Prostate gland (tissue), 2 donors: ENCODE measurements at regions not wholly inside any gene's neighbourhood (a gene's known extent, or its start where the extent isn't known, plus 50 kb on each side); places are given as distances from the start of the nearest gene placed in this dataset.

Experiments
- DNase-seq: peaks from one replicate; pipeline ENCODE4 v3.0.0-alpha.2; 2019; ENCODE audit warnings: low spot score
- H3K27ac ChIP-seq, 2 donors: fragments of 200-600 bp; sonication (generic); 2 replicates each; pipeline ENCODE4 v1.5.1; 2017 to 2019
- H3K27me3 ChIP-seq: fragments of 200-600 bp; sonication (generic); replicated peaks from 2 replicates; pipeline ENCODE4 v1.5.1; 2019; ENCODE audit not compliant: insufficient read depth
- H3K36me3 ChIP-seq, 2 donors: fragments of 200-600 bp; sonication (generic); 1 replicate in 1 of 2; 2 replicates in 1 of 2; pipeline versions ENCODE4 v1.5.1 to v1.8.1; 2017 to 2019
- H3K4me1 ChIP-seq: fragments of 200-600 bp; sonication (generic); replicated peaks from 2 replicates; pipeline ENCODE4 v1.5.1; 2019
- H3K4me3 ChIP-seq, 2 donors: fragments of 200-600 bp; sonication (generic); 2 replicates each; pipeline ENCODE4 v1.5.1; 2017 to 2019
- H3K9me3 ChIP-seq: fragments of 200-600 bp; sonication (generic); 2 replicates; pipeline ENCODE4 v1.5.1; 2017
- CTCF ChIP-seq, 4 experiments: fragments of 200-600 bp in 2 of 4; fragments of 450-650 bp in 2 of 4; sonication (generic) in 2 of 4; IDR thresholded peaks; 1 replicate in 3 of 4; 2 replicates in 1 of 4; pipeline ENCODE4 v1.5.1; 2016 to 2019; ENCODE audit warnings: antibody characterized with exemption in 4 of 4, mild to moderate bottlenecking in 2 of 4, moderate library complexity in 2 of 4
- POLR2A ChIP-seq: fragments of 450-650 bp; IDR thresholded peaks from one replicate; pipeline ENCODE4 v1.6.1; 2016; ENCODE audit warnings: antibody characterized with exemption, mild to moderate bottlenecking
- POLR2AphosphoS5 ChIP-seq: sonication (generic); formaldehyde crosslinking; IDR thresholded peaks from one replicate; pipeline ENCODE4 v1.6.1; 2017; ENCODE audit warnings: antibody characterized with exemption
- WGBS: methylation state at CpG from one replicate; pipeline ENCODE4 v1.1.5; 2018; 5-methylcytosine and 5-hydroxymethylcytosine counted together
- intact Hi-C: fragments of 100-400 bp; cut with DNase I; formaldehyde crosslinking; loops from one replicate; pipeline ENCODE4 v1.14.2; 2022

GRCh38 chr10:88032566-88032965, 169.1 kb downstream of the PTEN start:
- intact Hi-C loops = no loop called here
- Histone ChIP-seq H3K9me3 (no peaks in the 10 kb centered on the region), H3K27me3 (no peaks in the 10 kb centered on the region)

GRCh38 chr10:88033385-88033784, 170.0 kb downstream of the PTEN start:
- no peaks in the 10 kb centered on the region for H3K27me3 ChIP-seq
- no peak overlapping the region for H3K27ac ChIP-seq
- DNase-seq = no peak
- no peak overlapping the region for H3K4me3 ChIP-seq
- H3K9me3 ChIP-seq = no peaks in the 10 kb centered on the region
- 88% methylated on average over 3 of the region's 3 CpGs for WGBS
- no peaks in the 10 kb centered on the region for H3K4me1 ChIP-seq
- no peaks in the 10 kb centered on the region for H3K36me3 ChIP-seq
- no peak for TF ChIP-seq POLR2A
- no peak for TF ChIP-seq CTCF (IDR thresholded peaks at IDR 0.05)
- TF ChIP-seq POLR2AphosphoS5 = no peak
- intact Hi-C loops = no loop called here

More at GRCh38 chr10:88032566-88032965, 169.1 kb downstream of the PTEN start:
- DNase-seq = no peak
- Histone ChIP-seq H3K36me3 (no peaks in the 10 kb centered on the region), H3K27ac (no peak overlapping the region), H3K4me1 (no peaks in the 10 kb centered on the region), H3K4me3 (no peak overlapping the region)
- TF ChIP-seq POLR2AphosphoS5 = no peak
- WGBS = 72% methylated on average over 1 of the region's 1 CpG

GRCh38 chr10:88033793-88034192, 170.4 kb downstream of the PTEN start:
- H3K27me3 ChIP-seq = no peaks in the 10 kb centered on the region
- intact Hi-C loops = no loop called here
- WGBS = 96% methylated on average over 4 of the region's 4 CpGs

GRCh38 chr10:88036126-88036525, 172.7 kb downstream of the PTEN start:
- Histone ChIP-seq H3K9me3 (no peaks in the 10 kb centered on the region), H3K27me3 (no peaks in the 10 kb centered on the region), H3K36me3 (no peaks in the 10 kb centered on the region), H3K4me3 (no peak overlapping the region), H3K4me1 (no peaks in the 10 kb centered on the region), H3K27ac (no peak overlapping the region)
- no peak for TF ChIP-seq POLR2A
- TF ChIP-seq CTCF (IDR thresholded peaks at IDR 0.05) = no peak
- no peak for TF ChIP-seq POLR2AphosphoS5
- DNase-seq = no peak
- WGBS = 98% methylated on average over 4 of the region's 4 CpGs
- intact Hi-C loops = no loop called here

More at GRCh38 chr10:88033793-88034192, 170.4 kb downstream of the PTEN start:
- TF ChIP-seq CTCF (IDR thresholded peaks at IDR 0.05) = no peak
- no peak for TF ChIP-seq POLR2AphosphoS5
- no peak for TF ChIP-seq POLR2A
- no peak overlapping the region for H3K27ac ChIP-seq
- no peaks in the 10 kb centered on the region for H3K36me3 ChIP-seq
- no peak overlapping the region for H3K4me3 ChIP-seq
- no peaks in the 10 kb centered on the region for H3K9me3 ChIP-seq
- DNase-seq = no peak
- no peaks in the 10 kb centered on the region for H3K4me1 ChIP-seq

GRCh38 chr10:88037623-88038022, 174.2 kb downstream of the PTEN start:
- TF ChIP-seq POLR2AphosphoS5 (no peak), CTCF (IDR thresholded peaks at IDR 0.05) (no peak), POLR2A (no peak)
- Histone ChIP-seq H3K4me3 (no peak overlapping the region), H3K4me1 (no peaks in the 10 kb centered on the region), H3K36me3 (no peaks in the 10 kb centered on the region), H3K27ac (no peak overlapping the region), H3K27me3 (no peaks in the 10 kb centered on the region), H3K9me3 (no peaks in the 10 kb centered on the region)
- intact Hi-C loops = no loop called here
- DNase-seq = no peak
- 78% methylated on average over 2 of the region's 2 CpGs for WGBS
